SK-N-SH (cell line): ENCODE measurements at regions not wholly inside any gene's neighbourhood (a gene's known extent, or its start where the extent isn't known, plus 50 kb on each side); places are given as distances from the start of the nearest gene placed in this dataset.

Experiments
- CTCF ChIA-PET: fragments of 300-600, 350-600 bp; formaldehyde crosslinking; extraction: SDS; loops from one replicate; lab custom pipeline; 2021; lab: Yijun Ruan, JAX
- POLR2A ChIA-PET: fragments of 350-600 bp; sonication (Branson Sonifier 250); formaldehyde crosslinking; extraction: SDS; loops from one replicate; lab custom pipeline; 2020; ENCODE audit warnings: antibody characterized with exemption, inconsistent platforms; lab: Yijun Ruan, JAX
- DNase-seq: peaks from one replicate; pipeline ENCODE4 v3.0.0; 2012
- H2AFZ ChIP-seq: fragments of 200-600 bp; sonication (generic); 2 replicates; pipeline ENCODE4 v1.8.1; 2016; ENCODE audit warnings: antibody characterized with exemption, mild to moderate bottlenecking, low read depth
- H3F3A ChIP-seq: fragments of 200-600 bp; sonication (generic); replicated peaks from 2 replicates; pipeline ENCODE3; 2016; ENCODE audit warnings: antibody characterized with exemption, mild to moderate bottlenecking; ENCODE audit not compliant: insufficient read depth
- H3K27ac ChIP-seq, 2 experiments: fragments of 200-500 bp in 1 of 2; fragments of 200-600 bp in 1 of 2; sonication (Bioruptor generic) in 1 of 2; sonication (generic), shearing (Covaris generic) in 1 of 2; 2 replicates each; pipeline versions ENCODE4 v1.5.1 to v1.6.1; 2014 to 2016; ENCODE audit warnings: low read depth in 2 of 2, inconsistent platforms in 1 of 2, low read length in 1 of 2, mild to moderate bottlenecking in 1 of 2, mixed read lengths in 1 of 2
- H3K27me3 ChIP-seq: fragments of 200-600 bp; sonication (generic), shearing (Covaris generic); 2 replicates; pipeline ENCODE4 v1.6.1; 2016; ENCODE audit warnings: mixed run types; ENCODE audit not compliant: insufficient read depth
- H3K36me3 ChIP-seq, 2 experiments: fragments of 200-500 bp in 1 of 2; fragments of 200-600 bp in 1 of 2; sonication (Bioruptor generic) in 1 of 2; sonication (generic) in 1 of 2; replicated peaks in 1 of 2; 2 replicates each; pipeline versions ENCODE3 to v1.5.1; 2014 to 2016; ENCODE audit warnings: low read length in 1 of 2, mild to moderate bottlenecking in 1 of 2; ENCODE audit not compliant: insufficient read depth in 2 of 2, control insufficient read depth in 1 of 2
- H3K4me1 ChIP-seq, 2 experiments: fragments of 200-500 bp in 1 of 2; fragments of 200-600 bp in 1 of 2; sonication (Bioruptor generic) in 1 of 2; sonication (generic), shearing (Covaris generic) in 1 of 2; 2 replicates each; pipeline versions ENCODE4 v1.5.1 to v1.6.1; 2014 to 2016; ENCODE audit warnings: low read depth in 1 of 2, low read length in 1 of 2, mixed run types in 1 of 2; ENCODE audit not compliant: insufficient read depth in 2 of 2, control insufficient read depth in 1 of 2
- H3K4me2 ChIP-seq: fragments of 200-600 bp; sonication (generic), shearing (Covaris generic); 2 replicates; pipeline ENCODE4 v1.6.1; 2017; ENCODE audit warnings: mixed run types
- H3K4me3 ChIP-seq, 2 experiments: fragments of 200-500 bp in 1 of 2; fragments of 200-600 bp in 1 of 2; sonication (Bioruptor generic) in 1 of 2; sonication (generic), shearing (Covaris generic) in 1 of 2; 2 replicates each; pipeline versions ENCODE4 v1.5.1 to v1.8.1; 2014 to 2016; ENCODE audit warnings: low read depth in 2 of 2, inconsistent platforms in 1 of 2, low read length in 1 of 2, mild to moderate bottlenecking in 1 of 2, mixed read lengths in 1 of 2, moderate library complexity in 1 of 2
- H3K79me2 ChIP-seq: fragments of 200-600 bp; sonication (generic); 2 replicates; pipeline ENCODE4 v1.8.1; 2017; ENCODE audit warnings: mild to moderate bottlenecking; ENCODE audit not compliant: insufficient read depth
- H3K9ac ChIP-seq: fragments of 200-600 bp; sonication (generic); 2 replicates; pipeline ENCODE4 v1.6.1; 2017; ENCODE audit warnings: mixed run types
- H3K9me2 ChIP-seq: fragments of 200-600 bp; sonication (generic); 2 replicates; pipeline ENCODE4 v1.6.1; 2017; ENCODE audit warnings: mixed run types
- H3K9me3 ChIP-seq: fragments of 200-600 bp; sonication (generic); 2 replicates; pipeline ENCODE4 v1.6.1; 2017; ENCODE audit warnings: mixed run types, mild to moderate bottlenecking, moderate library complexity
- H4K20me1 ChIP-seq: fragments of 200-600 bp; sonication (generic); 2 replicates; pipeline ENCODE4 v1.6.1; 2017; ENCODE audit warnings: mild to moderate bottlenecking, mixed run types; ENCODE audit not compliant: insufficient read depth
- EZH2phosphoT487 ChIP-seq: fragments of 200-600 bp; sonication (generic); IDR thresholded peaks from 2 replicates; pipeline ENCODE4 v1.6.1; 2017; ENCODE audit warnings: low read depth, mixed run types, mild to moderate bottlenecking, antibody characterized with exemption, moderate library complexity, borderline replicate concordance
- FOSL2 ChIP-seq: IDR thresholded peaks from 2 replicates; pipeline ENCODE4 v1.4.0; 2012; ENCODE audit warnings: low read depth, mild to moderate bottlenecking, moderate library complexity, borderline replicate concordance
- FOXM1 ChIP-seq: IDR thresholded peaks from 2 replicates; pipeline ENCODE4 v1.4.0; 2012; ENCODE audit warnings: low read depth, mild to moderate bottlenecking
- JUND ChIP-seq: IDR thresholded peaks from 2 replicates; pipeline ENCODE4 v1.4.0; 2012
- MXI1 ChIP-seq: IDR thresholded peaks from 2 replicates; pipeline ENCODE4 v1.6.1; 2012; ENCODE audit warnings: mild to moderate bottlenecking, low read depth, low read length, improper control_type of control experiment
- NFIC ChIP-seq: IDR thresholded peaks from 2 replicates; pipeline ENCODE4 v1.4.0; 2012; ENCODE audit warnings: borderline replicate concordance
- PBX3 ChIP-seq: IDR thresholded peaks from 2 replicates; pipeline ENCODE4; 2012
- POLR2AphosphoS5 ChIP-seq: IDR thresholded peaks from 2 replicates; pipeline ENCODE4 v1.6.1; 2012; ENCODE audit warnings: low read depth, low read length
- RFX5 ChIP-seq: IDR thresholded peaks from 2 replicates; pipeline ENCODE4 v1.6.1; 2012; ENCODE audit warnings: mild to moderate bottlenecking, improper control_type of control experiment, low read length
- RXRA ChIP-seq: IDR thresholded peaks from 2 replicates; pipeline ENCODE4 v1.4.0; 2012; ENCODE audit warnings: low read depth, mild to moderate bottlenecking, borderline replicate concordance
- SIN3A ChIP-seq: IDR thresholded peaks from 2 replicates; pipeline ENCODE4 v1.6.1; 2012; ENCODE audit warnings: low read depth, mild to moderate bottlenecking, low read length, moderate library complexity, borderline replicate concordance
- SMC3 ChIP-seq: IDR thresholded peaks from 2 replicates; pipeline ENCODE4 v1.6.1; 2012; ENCODE audit warnings: low read depth, low read length, improper control_type of control experiment
- TAF1 ChIP-seq: IDR thresholded peaks from 2 replicates; pipeline ENCODE4 v1.6.1; 2012; ENCODE audit warnings: low read depth, mild to moderate bottlenecking, low read length, moderate library complexity, borderline replicate concordance
- USF1 ChIP-seq: IDR thresholded peaks from 2 replicates; pipeline ENCODE4 v1.4.0; 2012; ENCODE audit warnings: low read depth, borderline replicate concordance
- YY1 ChIP-seq: IDR thresholded peaks from 2 replicates; pipeline ENCODE4 v1.4.0; 2012; ENCODE audit warnings: low read depth, mild to moderate bottlenecking
- WGBS: methylation state at CpG from one replicate; pipeline ENCODE4 v1.1.6; 2017; ENCODE audit warnings: low lambda C conversion rate; 5-methylcytosine and 5-hydroxymethylcytosine counted together
- TF ChIP-seq, protein P1 (sequence below): fragments of 150-350 bp; IDR thresholded peaks from 2 replicates; pipeline ENCODE4 v1.6.1; 2017; ENCODE audit warnings: antibody characterized with exemption, low read length, low read depth, borderline replicate concordance
- TF ChIP-seq, protein P2 (sequence below): fragments of 200-600 bp; sonication (generic); IDR thresholded peaks from 2 replicates; pipeline ENCODE4 v1.6.1; 2017; ENCODE audit warnings: antibody characterized with exemption, mild to moderate bottlenecking, moderate library complexity
- TF ChIP-seq, protein P3 (sequence below): IDR thresholded peaks from 2 replicates; pipeline ENCODE4 v1.4.0; 2012; ENCODE audit warnings: low read depth

DNA sequence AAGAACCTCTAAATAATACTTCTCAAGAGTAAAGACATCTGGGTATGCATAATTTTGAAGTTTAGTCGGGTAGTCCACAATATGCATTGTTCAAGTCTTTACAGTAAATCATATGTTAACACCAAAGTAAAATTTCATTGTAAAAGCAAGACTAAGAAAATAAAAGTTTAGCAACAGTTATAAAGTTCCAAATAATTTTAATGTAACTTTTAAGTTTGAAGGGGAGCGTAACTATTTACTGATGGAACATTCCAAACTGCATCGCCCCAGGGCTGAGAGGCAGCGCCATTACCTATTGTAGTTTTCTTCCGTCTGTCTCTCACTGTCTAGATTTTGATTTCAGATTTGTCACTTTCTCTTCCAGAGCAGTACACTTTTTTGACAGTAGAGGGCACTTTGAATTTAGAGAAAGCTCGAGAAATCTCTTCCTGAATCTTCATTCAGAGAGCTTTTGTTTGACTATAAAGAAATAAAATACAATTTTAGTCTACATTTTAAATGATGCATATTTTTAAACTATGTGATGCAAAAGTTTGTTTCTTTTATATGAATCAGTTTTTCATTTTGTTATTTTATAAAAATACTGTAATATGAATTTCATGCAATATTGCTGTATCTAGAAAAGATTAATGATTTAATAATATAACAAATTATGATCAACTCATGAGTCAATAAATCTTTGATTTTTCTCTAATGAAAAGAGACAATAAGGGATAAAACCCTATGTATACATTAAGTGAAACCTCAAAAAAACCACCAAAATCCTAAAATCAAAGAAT is 389.8 kb downstream of the FIGN start (continued):
- TF ChIP-seq EZH2phosphoT487 = no peak
- no peak for TF ChIP-seq MXI1

DNA sequence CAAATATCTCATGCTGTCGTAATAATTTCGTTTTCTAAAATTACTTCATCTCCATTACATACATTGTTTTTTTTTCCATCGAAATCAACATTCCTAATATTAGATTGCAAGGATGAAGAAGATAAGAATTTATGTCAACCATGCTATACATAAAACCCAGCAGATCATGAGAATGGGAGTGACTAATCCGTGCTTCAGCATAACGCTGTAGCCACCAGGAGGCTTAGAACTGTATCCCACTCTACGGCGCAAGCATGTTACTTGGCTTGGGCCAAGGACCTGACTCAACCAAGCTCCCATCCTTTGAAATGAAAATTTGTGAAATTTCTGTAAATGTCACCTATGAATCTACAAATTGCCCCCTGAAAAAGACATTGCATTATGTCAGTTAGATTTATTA is 392.5 kb downstream of the FIGN start:
- Histone ChIP-seq H2AFZ (no peak overlapping the region), H3K9me2 (no peaks in the 10 kb centered on the region), H3K36me3 (no peaks in the 10 kb centered on the region), H3K4me3 (no peak overlapping the region), H3K79me2 (no peaks in the 10 kb centered on the region), H3K9me3 (no peaks in the 10 kb centered on the region), H3K9ac (no peak overlapping the region), H3K4me2 (no peak overlapping the region), H3K27ac (no peak overlapping the region), H3K27me3 (no peaks in the 10 kb centered on the region), H3K4me1 (no peaks in the 10 kb centered on the region), H4K20me1 (no peaks in the 10 kb centered on the region), H3F3A (no peaks in the 10 kb centered on the region)
- 87% methylated on average over 7 of the region's 7 CpGs for whole genome bisulfite sequencing
- POLR2A ChIA-PET = no interaction called here
- TF ChIP-seq, protein P1, sequence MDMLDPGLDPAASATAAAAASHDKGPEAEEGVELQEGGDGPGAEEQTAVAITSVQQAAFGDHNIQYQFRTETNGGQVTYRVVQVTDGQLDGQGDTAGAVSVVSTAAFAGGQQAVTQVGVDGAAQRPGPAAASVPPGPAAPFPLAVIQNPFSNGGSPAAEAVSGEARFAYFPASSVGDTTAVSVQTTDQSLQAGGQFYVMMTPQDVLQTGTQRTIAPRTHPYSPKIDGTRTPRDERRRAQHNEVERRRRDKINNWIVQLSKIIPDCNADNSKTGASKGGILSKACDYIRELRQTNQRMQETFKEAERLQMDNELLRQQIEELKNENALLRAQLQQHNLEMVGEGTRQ = no peak
- no peak for TF ChIP-seq PBX3
- no peak for TF ChIP-seq SMC3
- no peak for TF ChIP-seq FOSL2
- no peak for TF ChIP-seq RFX5
- TF ChIP-seq SIN3A = no peak
- TF ChIP-seq YY1 = no peak
- TF ChIP-seq MXI1 = no peak
- TF ChIP-seq FOXM1 = no peak
- TF ChIP-seq, protein P2, sequence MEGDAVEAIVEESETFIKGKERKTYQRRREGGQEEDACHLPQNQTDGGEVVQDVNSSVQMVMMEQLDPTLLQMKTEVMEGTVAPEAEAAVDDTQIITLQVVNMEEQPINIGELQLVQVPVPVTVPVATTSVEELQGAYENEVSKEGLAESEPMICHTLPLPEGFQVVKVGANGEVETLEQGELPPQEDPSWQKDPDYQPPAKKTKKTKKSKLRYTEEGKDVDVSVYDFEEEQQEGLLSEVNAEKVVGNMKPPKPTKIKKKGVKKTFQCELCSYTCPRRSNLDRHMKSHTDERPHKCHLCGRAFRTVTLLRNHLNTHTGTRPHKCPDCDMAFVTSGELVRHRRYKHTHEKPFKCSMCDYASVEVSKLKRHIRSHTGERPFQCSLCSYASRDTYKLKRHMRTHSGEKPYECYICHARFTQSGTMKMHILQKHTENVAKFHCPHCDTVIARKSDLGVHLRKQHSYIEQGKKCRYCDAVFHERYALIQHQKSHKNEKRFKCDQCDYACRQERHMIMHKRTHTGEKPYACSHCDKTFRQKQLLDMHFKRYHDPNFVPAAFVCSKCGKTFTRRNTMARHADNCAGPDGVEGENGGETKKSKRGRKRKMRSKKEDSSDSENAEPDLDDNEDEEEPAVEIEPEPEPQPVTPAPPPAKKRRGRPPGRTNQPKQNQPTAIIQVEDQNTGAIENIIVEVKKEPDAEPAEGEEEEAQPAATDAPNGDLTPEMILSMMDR = no peak
- TF ChIP-seq JUND = no peak
- TF ChIP-seq POLR2AphosphoS5 = no peak
- TF ChIP-seq NFIC = no peak
- TF ChIP-seq, protein P3, sequence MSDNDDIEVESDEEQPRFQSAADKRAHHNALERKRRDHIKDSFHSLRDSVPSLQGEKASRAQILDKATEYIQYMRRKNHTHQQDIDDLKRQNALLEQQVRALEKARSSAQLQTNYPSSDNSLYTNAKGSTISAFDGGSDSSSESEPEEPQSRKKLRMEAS = no peak
- TF ChIP-seq TAF1 = no peak
- TF ChIP-seq RXRA = no peak
- no peak for TF ChIP-seq USF1
- DNase-seq = no peak
- CTCF ChIA-PET = no interaction called here
